ENCODE measurements at regions not wholly inside any gene's neighbourhood (a gene's known extent, or its start where the extent isn't known, plus 50 kb on each side); places are given as distances from the start of the nearest gene placed in this dataset.

GRCh38 chr6:113315165-113315564 lies 542.0 kb upstream of the MARCKS start:
- no peak overlapping the region for H3K4me3 ChIP-seq (ENCODE audit: low read length)
- H3K9me3 ChIP-seq (ENCODE audit: low read length): no peaks in the 10 kb centered on the region
- H2AFZ ChIP-seq (ENCODE audit: low read length): no peak overlapping the region; the same call in 1 of the 2 replicates
- no peak overlapping the region for H3K27ac ChIP-seq (ENCODE audit: low read length)
- DNase-seq: no peak
- H3K79me2 ChIP-seq (ENCODE audit: low read length): no peaks in the 10 kb centered on the region
- H3K36me3 ChIP-seq (ENCODE audit: insufficient read depth, low read length): no peaks in the 10 kb centered on the region
- H3K27me3 ChIP-seq (ENCODE audit: low read length): no peaks in the 10 kb centered on the region
- H3K9ac ChIP-seq (ENCODE audit: low read length): no peak overlapping the region
- H3K4me2 ChIP-seq (ENCODE audit: low read depth, low read length, poor library complexity, severe bottlenecking): no peak overlapping the region
- H3K4me1 ChIP-seq (ENCODE audit: low read length): no peaks in the 10 kb centered on the region
- no peaks in the 10 kb centered on the region for H3K9me2 ChIP-seq (replicated peaks; ENCODE audit: insufficient read depth, low read length)
- H4K20me1 ChIP-seq (ENCODE audit: insufficient read depth, low read depth, low read length): no peaks in the 10 kb centered on the region

DNA sequence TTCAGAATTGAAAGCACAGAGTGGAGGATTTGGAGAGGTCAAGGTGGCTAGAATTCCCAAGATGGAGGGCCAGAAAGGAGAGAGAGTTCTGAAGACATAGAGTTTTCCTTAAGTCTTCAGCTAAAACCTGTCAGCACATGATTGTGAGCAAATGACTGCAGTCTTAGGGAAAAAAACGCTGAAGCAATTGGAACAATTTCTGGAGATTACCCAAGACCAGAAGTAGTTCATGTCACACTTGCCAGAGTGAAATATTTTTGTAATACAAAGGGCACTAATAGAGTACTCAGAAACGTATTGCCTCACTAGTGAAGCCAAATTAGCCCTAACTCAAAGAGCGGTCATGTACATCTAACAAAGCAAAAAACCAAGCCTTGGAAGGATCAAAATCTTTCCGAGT lies 541.3 kb upstream of the MARCKS start:
- Histone ChIP-seq H3K4me1 (ENCODE audit: low read length) (no peaks in the 10 kb centered on the region), H3K36me3 (ENCODE audit: insufficient read depth, low read length) (no peaks in the 10 kb centered on the region), H3K27me3 (ENCODE audit: low read length) (no peaks in the 10 kb centered on the region), H3K9me3 (ENCODE audit: low read length) (no peaks in the 10 kb centered on the region), H3K27ac (ENCODE audit: low read length) (no peak overlapping the region), H2AFZ (ENCODE audit: low read length) (no peak overlapping the region), H3K4me2 (ENCODE audit: low read depth, low read length, poor library complexity, severe bottlenecking) (no peak overlapping the region), H3K9me2 (replicated peaks; ENCODE audit: insufficient read depth, low read length) (no peaks in the 10 kb centered on the region), H4K20me1 (ENCODE audit: insufficient read depth, low read depth, low read length) (no peaks in the 10 kb centered on the region), H3K79me2 (ENCODE audit: low read length) (no peaks in the 10 kb centered on the region), H3K9ac (ENCODE audit: low read length) (no peak overlapping the region), H3K4me3 (ENCODE audit: low read length) (no peak overlapping the region)
- no peak for DNase-seq

GRCh38 chr6:113317442-113317841 lies 539.7 kb upstream of the MARCKS start:
- Histone ChIP-seq H3K4me3 (ENCODE audit: low read length) (no peak overlapping the region), H3K9ac (ENCODE audit: low read length) (no peak overlapping the region), H3K9me3 (ENCODE audit: low read length) (no peaks in the 10 kb centered on the region), H3K9me2 (replicated peaks; ENCODE audit: insufficient read depth, low read length) (no peaks in the 10 kb centered on the region), H3K27me3 (ENCODE audit: low read length) (no peaks in the 10 kb centered on the region), H2AFZ (ENCODE audit: low read length) (no peak overlapping the region), H3K36me3 (ENCODE audit: insufficient read depth, low read length) (no peaks in the 10 kb centered on the region), H3K27ac (ENCODE audit: low read length) (no peak overlapping the region), H3K79me2 (ENCODE audit: low read length) (no peaks in the 10 kb centered on the region), H4K20me1 (ENCODE audit: insufficient read depth, low read depth, low read length) (no peaks in the 10 kb centered on the region), H3K4me1 (ENCODE audit: low read length) (no peaks in the 10 kb centered on the region), H3K4me2 (ENCODE audit: low read depth, low read length, poor library complexity, severe bottlenecking) (no peak overlapping the region)
- no peak for DNase-seq

DNA sequence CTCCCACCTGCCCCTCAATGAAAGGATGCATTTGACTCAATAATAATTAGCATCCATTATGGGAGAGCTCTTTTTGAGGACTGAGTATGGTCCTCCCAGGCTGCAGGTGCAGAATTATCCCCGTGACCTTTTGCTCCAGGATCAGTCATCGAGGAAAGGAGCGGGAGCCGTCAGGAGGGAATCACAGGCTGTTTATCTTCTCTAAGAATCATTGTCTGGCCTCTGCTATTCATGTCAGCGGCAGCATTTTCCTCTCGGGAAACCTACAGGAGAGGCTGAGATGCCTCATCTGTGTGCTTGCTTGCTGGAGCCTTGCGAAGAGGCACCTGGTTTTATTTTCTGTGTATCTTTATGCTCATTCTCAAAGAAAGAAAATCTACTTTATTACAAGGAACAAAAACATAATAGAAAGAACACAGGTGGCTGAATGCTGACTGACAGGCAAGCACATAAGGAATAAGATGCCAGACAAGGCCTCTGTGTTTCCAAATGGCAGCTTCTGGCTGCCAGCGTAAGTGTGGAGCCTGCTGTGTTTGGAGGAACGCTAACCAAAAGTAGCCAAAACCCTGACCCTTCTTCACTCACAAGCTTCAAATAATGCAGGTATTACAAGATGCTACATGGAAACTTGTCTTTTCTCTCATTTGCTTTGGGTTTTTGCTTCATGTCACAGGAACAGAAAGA lies 539.1 kb upstream of the MARCKS start:
- Histone ChIP-seq H3K9ac (ENCODE audit: low read length) (no peak overlapping the region), H3K36me3 (ENCODE audit: insufficient read depth, low read length) (no peaks in the 10 kb centered on the region), H3K27me3 (ENCODE audit: low read length) (no peaks in the 10 kb centered on the region), H3K9me3 (ENCODE audit: low read length) (no peaks in the 10 kb centered on the region), H3K4me3 (ENCODE audit: low read length) (no peak overlapping the region), H3K9me2 (replicated peaks; ENCODE audit: insufficient read depth, low read length) (no peaks in the 10 kb centered on the region), H3K79me2 (ENCODE audit: low read length) (no peaks in the 10 kb centered on the region), H3K27ac (ENCODE audit: low read length) (no peak overlapping the region), H3K4me2 (ENCODE audit: low read depth, low read length, poor library complexity, severe bottlenecking) (no peak overlapping the region), H4K20me1 (ENCODE audit: insufficient read depth, low read depth, low read length) (no peaks in the 10 kb centered on the region), H3K4me1 (ENCODE audit: low read length) (no peaks in the 10 kb centered on the region), H2AFZ (ENCODE audit: low read length) (no peak overlapping the region)
- no peak for DNase-seq

GRCh38 chr6:113318575-113318917 lies 538.6 kb upstream of the MARCKS start:
- Histone ChIP-seq H3K27me3 (ENCODE audit: low read length) (no peaks in the 10 kb centered on the region), H3K27ac (ENCODE audit: low read length) (no peak overlapping the region), H2AFZ (ENCODE audit: low read length) (no peak overlapping the region), H3K36me3 (ENCODE audit: insufficient read depth, low read length) (no peaks in the 10 kb centered on the region), H3K9ac (ENCODE audit: low read length) (no peak overlapping the region), H3K4me3 (ENCODE audit: low read length) (no peak overlapping the region), H3K4me2 (ENCODE audit: low read depth, low read length, poor library complexity, severe bottlenecking) (no peak overlapping the region), H3K4me1 (ENCODE audit: low read length) (no peaks in the 10 kb centered on the region), H3K9me3 (ENCODE audit: low read length) (no peaks in the 10 kb centered on the region), H4K20me1 (ENCODE audit: insufficient read depth, low read depth, low read length) (no peaks in the 10 kb centered on the region), H3K79me2 (ENCODE audit: low read length) (no peaks in the 10 kb centered on the region), H3K9me2 (replicated peaks; ENCODE audit: insufficient read depth, low read length) (no peaks in the 10 kb centered on the region)
- no peak for DNase-seq

- Histone ChIP-seq H3K9me2 (replicated peaks; ENCODE audit: insufficient read depth, low read length) (no peaks in the 10 kb centered on the region), H3K4me2 (ENCODE audit: low read depth, low read length, poor library complexity, severe bottlenecking) (no peak overlapping the region), H3K27me3 (ENCODE audit: low read length) (no peaks in the 10 kb centered on the region), H2AFZ (ENCODE audit: low read length) (no peak overlapping the region), H3K36me3 (ENCODE audit: insufficient read depth, low read length) (no peaks in the 10 kb centered on the region), H3K9ac (ENCODE audit: low read length) (no peak overlapping the region), H3K4me1 (ENCODE audit: low read length) (no peaks in the 10 kb centered on the region), H3K9me3 (ENCODE audit: low read length) (no peaks in the 10 kb centered on the region), H3K27ac (ENCODE audit: low read length) (no peak overlapping the region), H3K4me3 (ENCODE audit: low read length) (no peak overlapping the region), H4K20me1 (ENCODE audit: insufficient read depth, low read depth, low read length) (no peaks in the 10 kb centered on the region), H3K79me2 (ENCODE audit: low read length) (no peaks in the 10 kb centered on the region)
- no peak for DNase-seq
Observed at GRCh38 chr6:113320653-113321052, 536.5 kb upstream of the MARCKS start.

DNA sequence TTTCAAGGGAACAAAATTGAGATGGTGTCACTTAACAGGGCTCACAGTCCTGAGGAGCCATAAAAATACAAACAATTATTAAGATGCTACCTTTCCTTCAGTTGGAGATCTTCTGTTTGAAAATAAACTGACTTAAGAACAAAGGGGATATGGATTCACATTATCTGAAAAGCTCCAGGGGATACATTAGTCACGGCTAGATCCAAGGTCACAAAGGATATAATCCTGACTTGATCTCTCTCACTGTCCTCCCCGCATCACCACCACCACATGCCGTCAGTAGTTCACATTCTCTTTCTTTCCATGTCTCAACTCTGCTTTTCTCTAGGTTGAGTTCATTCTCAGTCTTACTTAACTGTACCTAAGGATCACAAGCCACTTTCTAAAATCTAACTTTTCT lies 530.4 kb upstream of the MARCKS start:
- H2AFZ ChIP-seq (ENCODE audit: low read length): no peak overlapping the region
- no peak overlapping the region for H3K4me2 ChIP-seq (ENCODE audit: low read depth, low read length, poor library complexity, severe bottlenecking)
- H3K4me3 ChIP-seq (ENCODE audit: low read length): no peak overlapping the region
- H3K9me2 ChIP-seq (replicated peaks; ENCODE audit: insufficient read depth, low read length): no peaks in the 10 kb centered on the region
- no peaks in the 10 kb centered on the region for H3K79me2 ChIP-seq (ENCODE audit: low read length)
- no peaks in the 10 kb centered on the region for H3K4me1 ChIP-seq (ENCODE audit: low read length)
- H3K9ac ChIP-seq (ENCODE audit: low read length): no peak overlapping the region
- DNase-seq: no peak
- no peaks in the 10 kb centered on the region for H3K36me3 ChIP-seq (ENCODE audit: insufficient read depth, low read length)
- H4K20me1 ChIP-seq (ENCODE audit: insufficient read depth, low read depth, low read length): no peaks in the 10 kb centered on the region
- no peaks in the 10 kb centered on the region for H3K27me3 ChIP-seq (ENCODE audit: low read length)
- H3K9me3 ChIP-seq (ENCODE audit: low read length): no peaks in the 10 kb centered on the region
- no peak overlapping the region for H3K27ac ChIP-seq (ENCODE audit: low read length)

DNA sequence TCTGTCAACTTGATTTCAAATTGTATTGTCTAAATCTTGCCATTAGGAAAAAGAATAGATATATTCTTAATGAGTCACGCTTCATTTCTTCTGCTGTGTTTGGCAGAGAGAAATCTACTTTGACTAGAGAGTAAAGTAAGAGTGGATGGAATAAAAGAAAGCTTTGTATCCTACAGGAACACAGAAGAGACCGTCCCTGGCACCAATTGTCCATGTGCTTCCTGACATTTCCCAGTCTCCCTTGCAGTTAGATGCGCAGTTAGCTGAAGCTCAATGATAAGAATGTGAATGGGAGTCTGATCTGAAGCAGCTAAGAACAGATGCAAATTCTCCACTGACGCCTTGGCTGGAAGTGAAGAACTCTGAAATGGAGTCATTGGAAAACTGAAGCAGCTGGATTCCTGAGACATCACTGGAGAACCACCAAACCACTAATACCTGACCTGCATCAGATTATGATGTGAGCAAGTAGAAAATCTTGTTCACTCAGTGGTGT lies 528.2 kb upstream of the MARCKS start:
- Histone ChIP-seq H3K4me2 (ENCODE audit: low read depth, low read length, poor library complexity, severe bottlenecking) (no peak overlapping the region), H3K36me3 (ENCODE audit: insufficient read depth, low read length) (no peaks in the 10 kb centered on the region), H3K9ac (ENCODE audit: low read length) (no peak overlapping the region), H3K27ac (ENCODE audit: low read length) (no peak overlapping the region), H3K4me1 (ENCODE audit: low read length) (no peaks in the 10 kb centered on the region), H2AFZ (ENCODE audit: low read length) (no peak overlapping the region), H3K9me2 (replicated peaks; ENCODE audit: insufficient read depth, low read length) (no peaks in the 10 kb centered on the region), H3K79me2 (ENCODE audit: low read length) (no peaks in the 10 kb centered on the region), H3K27me3 (ENCODE audit: low read length) (no peaks in the 10 kb centered on the region), H3K9me3 (ENCODE audit: low read length) (no peaks in the 10 kb centered on the region), H4K20me1 (ENCODE audit: insufficient read depth, low read depth, low read length) (no peaks in the 10 kb centered on the region), H3K4me3 (ENCODE audit: low read length) (no peak overlapping the region)
- no peak for DNase-seq

Measured in Karpas-422 (cell line).